ENCODE measurements at regions not wholly inside any gene's neighbourhood (a gene's known extent, or its start where the extent isn't known, plus 50 kb on each side); places are given as distances from the start of the nearest gene placed in this dataset.

DNA sequence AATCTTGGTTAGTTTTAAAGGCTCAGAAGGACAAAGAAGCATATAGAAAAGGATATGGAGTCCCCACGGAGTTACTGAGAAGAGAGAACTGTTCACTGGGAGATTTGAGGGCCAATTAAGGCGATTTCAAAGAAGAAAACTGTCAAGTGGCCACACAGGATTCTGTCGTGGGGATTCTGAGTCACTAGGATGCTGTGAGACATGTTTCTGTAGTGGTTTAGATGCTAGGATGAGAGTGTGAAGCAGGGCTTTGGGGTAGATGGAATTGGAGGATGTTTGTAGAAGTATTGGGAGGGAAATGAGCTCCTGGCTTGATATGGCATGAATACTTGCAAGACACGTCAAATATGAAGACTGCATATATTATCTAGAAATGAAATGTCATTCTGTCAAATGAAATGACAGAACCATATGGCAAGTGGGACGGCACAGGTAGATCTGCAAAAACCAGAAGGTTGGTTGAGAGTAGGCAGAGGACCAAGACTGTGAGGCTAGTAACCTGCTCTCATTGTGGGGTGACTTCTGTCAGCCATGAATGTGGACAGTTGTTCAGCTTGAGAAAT is 136.3 kb upstream of the SPRY4 start:
- BruUV-seq (replicated peaks): no TSS peak
- TF ChIP-seq MXI1 (IDR thresholded peaks at IDR 0.05; ENCODE audit: low read depth, low read length) (no peak), PAX8 (IDR thresholded peaks at IDR 0.05) (no peak), YBX1 (IDR thresholded peaks at IDR 0.05) (no peak), STAT3 (IDR thresholded peaks at IDR 0.05; ENCODE audit: low read depth, low read length) (no peak), POU2F2 (IDR thresholded peaks at IDR 0.05; ENCODE audit: borderline replicate concordance, low read depth, low read length) (no peak), SIN3A (IDR thresholded peaks at IDR 0.05; ENCODE audit: low read depth, low read length) (no peak), NFIC (IDR thresholded peaks at IDR 0.05; ENCODE audit: low read depth, low read length) (no peak), NBN (IDR thresholded peaks at IDR 0.05) (no peak), ASH2L (IDR thresholded peaks at IDR 0.05; ENCODE audit: borderline replicate concordance, low read depth) (no peak), ZZZ3 (IDR thresholded peaks at IDR 0.05; ENCODE audit: control insufficient read depth, insufficient read length, low read depth) (no peak), ZSCAN29 (IDR thresholded peaks at IDR 0.05) (no peak)
- TF ChIP-seq, protein P1, sequence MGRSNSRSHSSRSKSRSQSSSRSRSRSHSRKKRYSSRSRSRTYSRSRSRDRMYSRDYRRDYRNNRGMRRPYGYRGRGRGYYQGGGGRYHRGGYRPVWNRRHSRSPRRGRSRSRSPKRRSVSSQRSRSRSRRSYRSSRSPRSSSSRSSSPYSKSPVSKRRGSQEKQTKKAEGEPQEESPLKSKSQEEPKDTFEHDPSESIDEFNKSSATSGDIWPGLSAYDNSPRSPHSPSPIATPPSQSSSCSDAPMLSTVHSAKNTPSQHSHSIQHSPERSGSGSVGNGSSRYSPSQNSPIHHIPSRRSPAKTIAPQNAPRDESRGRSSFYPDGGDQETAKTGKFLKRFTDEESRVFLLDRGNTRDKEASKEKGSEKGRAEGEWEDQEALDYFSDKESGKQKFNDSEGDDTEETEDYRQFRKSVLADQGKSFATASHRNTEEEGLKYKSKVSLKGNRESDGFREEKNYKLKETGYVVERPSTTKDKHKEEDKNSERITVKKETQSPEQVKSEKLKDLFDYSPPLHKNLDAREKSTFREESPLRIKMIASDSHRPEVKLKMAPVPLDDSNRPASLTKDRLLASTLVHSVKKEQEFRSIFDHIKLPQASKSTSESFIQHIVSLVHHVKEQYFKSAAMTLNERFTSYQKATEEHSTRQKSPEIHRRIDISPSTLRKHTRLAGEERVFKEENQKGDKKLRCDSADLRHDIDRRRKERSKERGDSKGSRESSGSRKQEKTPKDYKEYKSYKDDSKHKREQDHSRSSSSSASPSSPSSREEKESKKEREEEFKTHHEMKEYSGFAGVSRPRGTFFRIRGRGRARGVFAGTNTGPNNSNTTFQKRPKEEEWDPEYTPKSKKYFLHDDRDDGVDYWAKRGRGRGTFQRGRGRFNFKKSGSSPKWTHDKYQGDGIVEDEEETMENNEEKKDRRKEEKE (IDR thresholded peaks at IDR 0.05): no peak
- TF ChIP-seq, protein P2, sequence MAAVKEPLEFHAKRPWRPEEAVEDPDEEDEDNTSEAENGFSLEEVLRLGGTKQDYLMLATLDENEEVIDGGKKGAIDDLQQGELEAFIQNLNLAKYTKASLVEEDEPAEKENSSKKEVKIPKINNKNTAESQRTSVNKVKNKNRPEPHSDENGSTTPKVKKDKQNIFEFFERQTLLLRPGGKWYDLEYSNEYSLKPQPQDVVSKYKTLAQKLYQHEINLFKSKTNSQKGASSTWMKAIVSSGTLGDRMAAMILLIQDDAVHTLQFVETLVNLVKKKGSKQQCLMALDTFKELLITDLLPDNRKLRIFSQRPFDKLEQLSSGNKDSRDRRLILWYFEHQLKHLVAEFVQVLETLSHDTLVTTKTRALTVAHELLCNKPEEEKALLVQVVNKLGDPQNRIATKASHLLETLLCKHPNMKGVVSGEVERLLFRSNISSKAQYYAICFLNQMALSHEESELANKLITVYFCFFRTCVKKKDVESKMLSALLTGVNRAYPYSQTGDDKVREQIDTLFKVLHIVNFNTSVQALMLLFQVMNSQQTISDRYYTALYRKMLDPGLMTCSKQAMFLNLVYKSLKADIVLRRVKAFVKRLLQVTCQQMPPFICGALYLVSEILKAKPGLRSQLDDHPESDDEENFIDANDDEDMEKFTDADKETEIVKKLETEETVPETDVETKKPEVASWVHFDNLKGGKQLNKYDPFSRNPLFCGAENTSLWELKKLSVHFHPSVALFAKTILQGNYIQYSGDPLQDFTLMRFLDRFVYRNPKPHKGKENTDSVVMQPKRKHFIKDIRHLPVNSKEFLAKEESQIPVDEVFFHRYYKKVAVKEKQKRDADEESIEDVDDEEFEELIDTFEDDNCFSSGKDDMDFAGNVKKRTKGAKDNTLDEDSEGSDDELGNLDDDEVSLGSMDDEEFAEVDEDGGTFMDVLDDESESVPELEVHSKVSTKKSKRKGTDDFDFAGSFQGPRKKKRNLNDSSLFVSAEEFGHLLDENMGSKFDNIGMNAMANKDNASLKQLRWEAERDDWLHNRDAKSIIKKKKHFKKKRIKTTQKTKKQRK (IDR thresholded peaks at IDR 0.05; ENCODE audit: low read depth, low read length): no peak
- H3K79me2 ChIP-seq (ENCODE audit: control insufficient read depth, insufficient read depth, low read length): no peaks in the 10 kb centered on the region
- no peak for ATAC-seq
- RAD21 ChIA-PET (ENCODE audit: unreplicated experiment): no interaction called here
- WGBS (ENCODE audit: insufficient coverage, insufficient replicate concordance, low lambda C conversion rate, missing lambda C conversion rate): 21% methylated on average over 5 of the region's 5 CpGs
- H3K4me1 ChIP-seq (ENCODE audit: control insufficient read depth, insufficient read depth, low read length): no peaks in the 10 kb centered on the region
- FAIRE-seq: no peak
- H4K20me1 ChIP-seq (ENCODE audit: control insufficient read depth, insufficient read depth): no peaks in the 10 kb centered on the region
- CTCF ChIA-PET: no interaction called here
- H3K36me3 ChIP-seq (ENCODE audit: control insufficient read depth in 2 of 2, insufficient read depth in 2 of 2, low read length in 1 of 2): no peaks in the 10 kb centered on the region
- H3K27me3 ChIP-seq (replicated peaks in 1 of 2; ENCODE audit: control insufficient read depth in 2 of 2, insufficient read depth in 2 of 2, low read length in 1 of 2): peaks cover 0 to 3% of the 10 kb centered on the region in 2 experiments; a peak in 3 of 4 replicates
- H3K9me3 ChIP-seq (replicated peaks; ENCODE audit: control insufficient read depth, insufficient read depth, low read length): no peaks in the 10 kb centered on the region; the same call in 2 of the 3 replicates
- DNase-seq (ENCODE audit: low read depth, low spot score): no peak
- H3K27ac ChIP-seq (ENCODE audit: control insufficient read depth, insufficient read depth): no peak overlapping the region
- SMC1A ChIA-PET (ENCODE audit: uncharacterized antibody, unreplicated experiment): interaction anchor here (0.9 kb wide), 1 partner anchor 45 kb away, joined by 3 read pairs; no protein-coding TSS in a partner anchor
- no peak overlapping the region for H3K4me2 ChIP-seq (ENCODE audit: control insufficient read depth, insufficient read depth)
- no peak overlapping the region for H3K4me3 ChIP-seq
- intact Hi-C loops (cut with micrococcal nuclease; ENCODE audit: unreplicated experiment): no loop called here
- no peak overlapping the region for H3K9ac ChIP-seq (ENCODE audit: control insufficient read depth, insufficient read depth, low read length)
- POLR2A ChIA-PET: no interaction called here
- in situ Hi-C loops (cut with MboI): no loop called here
- H2AFZ ChIP-seq (ENCODE audit: control insufficient read depth, low read depth, low read length): no peak overlapping the region

Measured in GM12878 (cell line).